ENCODE measurements at regions not wholly inside any gene's neighbourhood (a gene's known extent, or its start where the extent isn't known, plus 50 kb on each side); places are given as distances from the start of the nearest gene placed in this dataset.

DNA sequence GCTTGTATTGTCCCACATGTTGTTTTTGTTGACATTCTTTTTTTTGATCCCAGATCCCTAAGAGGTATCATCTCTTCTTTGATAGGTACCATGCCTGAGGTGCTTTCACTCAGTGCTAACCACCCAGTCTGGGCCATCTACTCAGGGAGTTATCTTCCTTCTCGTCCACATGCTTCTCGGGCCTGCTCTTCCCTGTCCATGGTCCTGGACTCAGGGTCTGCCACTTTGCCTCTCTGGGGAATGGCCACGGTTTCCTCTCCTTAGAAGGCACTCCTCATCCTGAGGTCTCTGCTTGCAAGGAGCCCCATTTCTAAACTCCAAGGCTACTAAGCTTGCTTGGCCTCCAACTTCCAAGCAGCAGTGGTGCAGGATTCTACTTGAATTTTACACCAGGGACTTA, 227.0 kb upstream of the NCAM1 start:
- DNase-seq (peak in 1 of 2 donors; percentile 10), ATAC-seq (no peak)
- intact Hi-C loops (cut with DNase I, micrococcal nuclease) = no loop called here

DNA sequence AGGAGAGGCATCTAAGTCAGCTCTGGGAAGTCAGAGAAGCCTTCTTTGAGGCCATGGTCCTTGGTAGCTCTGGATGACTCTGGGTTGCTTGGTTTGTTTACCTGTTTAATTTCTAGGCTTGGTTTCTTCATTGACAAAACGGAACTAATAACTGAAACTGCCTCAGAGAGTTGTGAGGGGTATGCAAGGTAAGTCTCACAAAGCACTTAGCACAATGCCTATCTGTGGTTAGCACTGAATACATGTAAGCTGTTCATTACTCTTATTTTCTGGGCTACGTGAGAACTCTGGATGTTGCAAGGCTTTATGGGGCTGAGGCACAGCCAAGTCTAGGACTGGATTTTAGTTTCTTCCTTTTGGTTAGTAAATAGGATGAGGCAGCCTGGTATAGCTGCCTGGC, 225.8 kb upstream of the NCAM1 start:
- intact Hi-C loops (cut with DNase I, micrococcal nuclease) = no loop called here
- ATAC-seq (no peak), DNase-seq (no peak)

DNA sequence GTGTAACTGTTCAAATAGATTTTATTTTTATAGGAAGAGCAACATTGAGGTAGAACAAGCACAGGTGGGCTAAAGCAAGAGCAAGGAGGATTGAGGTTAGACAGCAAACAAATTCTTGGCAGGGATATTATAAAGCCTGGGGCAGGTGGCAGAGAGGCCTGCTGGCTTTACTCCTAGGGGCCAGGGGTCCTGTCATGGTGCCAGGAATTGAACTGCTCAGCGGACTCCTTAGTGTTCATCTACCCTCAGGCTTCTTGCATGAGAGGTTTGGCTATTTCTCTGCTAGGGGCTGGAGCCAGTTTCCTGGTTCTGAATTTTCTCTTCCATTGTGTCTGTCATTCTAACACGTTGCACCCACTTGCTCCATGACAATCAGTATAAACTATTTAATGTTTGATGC, 217.2 kb upstream of the NCAM1 start:
- intact Hi-C loops (cut with DNase I, micrococcal nuclease) = no loop called here
- no peak for ATAC-seq
- DNase-seq = no peak

DNA sequence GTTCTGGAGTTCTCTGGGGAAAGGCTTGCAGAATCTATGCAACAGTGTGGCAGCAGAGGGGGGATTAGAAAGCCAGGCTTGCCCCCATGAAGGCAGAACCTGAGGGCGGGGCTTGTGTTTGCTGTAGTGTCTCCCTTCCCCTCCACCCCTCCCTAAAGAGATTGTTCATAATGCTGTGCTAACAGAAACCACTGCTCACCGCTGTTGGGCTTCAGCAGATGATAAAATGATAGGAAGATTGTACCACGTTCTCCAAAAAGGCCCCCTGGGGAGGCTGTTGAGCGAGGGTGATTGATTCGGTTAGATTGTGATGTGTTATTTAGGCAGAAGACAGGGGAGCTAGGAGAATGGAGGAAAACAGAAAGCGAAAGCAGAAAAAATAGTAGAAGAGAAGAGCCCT, 215.2 kb upstream of the NCAM1 start:
- DNase-seq (no peak), ATAC-seq (no peak)
- intact Hi-C loops (cut with DNase I, micrococcal nuclease) = no loop called here

DNA sequence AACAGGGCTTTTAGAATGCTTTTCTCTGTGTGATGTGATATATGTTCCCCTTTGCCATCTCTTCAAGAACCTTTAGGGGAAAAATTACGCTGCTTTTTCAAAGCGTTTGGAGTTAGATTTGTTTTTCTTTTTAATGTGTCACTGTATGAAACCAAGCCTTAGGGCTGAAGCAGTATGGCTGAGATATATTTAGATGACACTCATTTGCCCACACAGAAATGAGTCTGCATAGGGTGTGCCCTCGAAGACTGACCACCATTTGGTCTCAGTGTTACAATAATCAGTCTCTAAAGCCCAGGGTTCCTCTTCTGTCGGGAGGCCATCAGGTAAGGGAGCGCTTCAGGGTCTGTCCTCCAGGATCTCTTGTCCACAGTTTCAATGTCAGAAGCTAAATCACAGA, 213.0 kb upstream of the NCAM1 start:
- intact Hi-C loops (cut with DNase I, micrococcal nuclease) = no loop called here
- ATAC-seq = no peak
- DNase-seq = no peak

DNA sequence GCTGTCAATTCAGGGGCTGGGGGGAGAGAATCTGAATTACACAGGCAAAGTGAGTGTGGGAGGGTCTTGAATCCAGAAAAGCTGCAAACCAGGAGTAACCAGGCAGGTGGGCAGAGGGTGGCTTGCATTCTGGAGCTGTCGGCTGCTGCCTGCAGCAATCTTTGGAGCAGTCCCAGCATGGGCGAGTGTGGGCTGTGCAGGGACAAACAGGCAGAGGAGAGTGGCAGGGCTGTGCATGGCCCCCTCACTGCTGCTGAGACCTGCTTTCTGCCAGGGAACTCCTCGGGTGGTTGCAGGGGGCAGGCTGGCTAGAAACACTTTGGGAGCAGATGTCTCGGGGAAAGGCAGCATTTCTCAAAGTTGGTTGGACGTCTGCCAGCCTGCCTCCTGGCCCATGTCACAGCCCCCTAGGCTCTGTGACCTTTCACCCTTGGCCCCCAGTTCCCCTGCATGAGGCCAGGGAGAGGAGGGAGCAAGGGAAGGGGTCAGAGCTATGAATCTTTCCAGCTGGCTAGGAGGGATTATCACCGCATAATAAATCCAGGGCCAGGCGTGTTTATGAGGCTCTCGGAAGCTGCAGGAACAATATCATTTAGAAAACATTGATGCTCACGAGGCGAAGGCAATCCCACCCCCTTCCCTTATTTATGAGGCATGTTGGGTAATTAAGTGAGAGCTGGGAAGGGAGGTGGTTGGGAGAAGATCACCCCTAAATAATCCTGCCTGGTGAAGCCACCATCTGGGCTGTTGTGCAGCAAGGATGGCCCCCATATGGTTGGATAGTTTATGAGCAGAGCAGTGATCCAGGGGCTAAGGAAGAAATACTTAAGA, 212.3 kb upstream of the NCAM1 start:
- intact Hi-C loops (cut with DNase I, micrococcal nuclease) = no loop called here
- ATAC-seq = no peak
- no peak for DNase-seq

DNA sequence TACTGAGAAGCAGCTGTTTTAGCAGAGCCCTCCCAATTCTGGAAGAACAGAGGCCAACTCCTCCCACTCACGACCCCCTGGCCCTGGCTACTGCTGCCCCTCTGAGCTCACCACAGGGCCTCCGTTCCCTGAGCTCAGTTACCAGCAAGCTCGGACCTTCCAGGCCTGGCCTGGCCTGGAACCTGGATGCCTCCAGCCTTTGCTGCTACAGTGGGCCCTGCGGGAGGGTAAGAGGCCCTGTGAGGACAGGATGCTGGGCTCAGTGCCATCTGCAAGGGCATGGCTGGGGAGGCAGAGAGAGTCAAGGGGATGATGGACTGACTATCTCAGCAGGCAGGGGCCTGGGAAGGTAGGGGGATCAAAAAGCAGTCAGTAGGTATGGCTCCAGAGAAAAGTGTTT, 209.9 kb upstream of the NCAM1 start:
- DNase-seq (no peak), ATAC-seq (no peak)
- intact Hi-C loops (cut with DNase I, micrococcal nuclease) = no loop called here

DNA sequence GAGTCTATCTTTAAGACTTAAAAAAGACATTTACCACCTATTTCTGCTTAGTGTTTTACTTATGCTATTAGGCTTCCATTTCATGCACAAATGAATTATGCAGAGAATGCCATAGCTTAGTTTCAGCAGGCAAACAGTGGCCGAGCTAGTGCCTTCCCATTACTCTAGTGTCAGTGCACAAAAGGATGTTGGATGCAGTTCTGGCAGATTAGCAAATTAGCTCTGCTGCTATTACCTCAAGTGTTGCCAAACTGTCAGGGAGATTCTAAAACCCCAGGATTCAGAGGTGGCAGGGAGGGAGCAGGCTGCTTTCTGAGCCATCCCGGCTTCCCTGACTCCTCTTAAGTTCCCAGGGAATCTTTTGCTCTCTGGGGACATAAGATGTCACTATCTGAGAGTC, 209.4 kb upstream of the NCAM1 start:
- DNase-seq (no peak), ATAC-seq (no peak)
- intact Hi-C loops (cut with DNase I, micrococcal nuclease) = no loop called here

DNA sequence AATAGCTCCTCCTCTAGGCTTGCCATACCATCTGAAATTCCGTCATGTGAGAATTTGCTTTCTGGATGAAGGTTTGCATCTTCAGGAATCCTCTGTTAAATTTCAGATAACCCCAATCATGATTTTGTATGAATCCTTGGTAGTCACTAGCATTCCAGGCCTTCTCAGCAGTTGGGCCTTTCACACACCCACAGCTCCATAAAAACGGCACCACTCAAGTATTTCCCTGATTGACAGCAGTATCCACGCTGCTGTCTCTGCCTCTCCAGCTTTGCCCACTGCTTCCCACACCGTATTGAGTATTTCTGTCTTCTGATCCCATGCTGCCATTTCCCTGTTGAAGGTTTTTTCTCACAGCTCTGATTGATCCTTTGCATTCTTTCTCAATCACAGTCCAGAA, 208.7 kb upstream of the NCAM1 start:
- no peak for ATAC-seq
- intact Hi-C loops (cut with DNase I, micrococcal nuclease) = no loop called here

DNA sequence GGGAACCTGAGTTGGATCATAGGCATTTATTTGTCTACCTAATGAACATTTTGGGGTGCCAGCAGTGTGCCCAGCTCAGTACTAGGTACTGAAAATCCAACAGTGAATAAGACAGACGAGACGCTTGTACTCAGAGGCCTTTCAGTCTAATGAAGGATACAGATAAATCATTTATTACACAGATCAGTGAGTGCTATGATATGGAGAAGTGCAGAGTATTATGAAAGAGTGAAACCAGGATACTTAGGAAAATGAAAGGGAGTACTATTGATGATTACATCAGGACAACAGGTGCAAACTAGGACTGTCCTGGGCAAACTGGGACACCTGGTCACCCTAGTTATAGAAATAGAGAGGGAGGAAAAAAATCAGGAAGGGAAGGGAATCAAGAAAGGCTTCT, 207.5 kb upstream of the NCAM1 start:
- no peak for DNase-seq
- ATAC-seq = no peak
- intact Hi-C loops (cut with DNase I, micrococcal nuclease) = no loop called here

More for the DNA sequence above, 208.7 kb upstream of the NCAM1 start:
- DNase-seq = no peak

DNA sequence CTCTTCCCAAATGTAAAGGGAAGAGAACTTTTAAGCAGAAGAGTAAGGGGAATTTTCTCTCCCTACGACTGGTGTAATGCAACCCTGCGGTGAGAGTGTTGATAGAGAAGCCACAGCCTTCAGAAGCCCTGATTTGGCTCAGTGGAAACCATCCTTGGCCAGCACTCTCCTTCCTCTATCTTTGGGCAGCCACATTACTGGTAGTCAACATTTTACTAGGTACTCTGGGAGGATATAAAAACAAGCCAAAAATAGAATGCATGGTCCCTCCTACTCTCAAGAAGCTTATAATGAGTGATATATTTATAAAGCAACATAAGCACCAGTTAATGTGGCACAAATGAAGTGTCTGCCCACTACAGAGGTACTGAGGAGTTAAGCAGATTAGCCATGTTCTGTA, 201.8 kb upstream of the NCAM1 start:
- no peak for DNase-seq
- ATAC-seq = no peak
- intact Hi-C loops (cut with DNase I, micrococcal nuclease) = no loop called here

DNA sequence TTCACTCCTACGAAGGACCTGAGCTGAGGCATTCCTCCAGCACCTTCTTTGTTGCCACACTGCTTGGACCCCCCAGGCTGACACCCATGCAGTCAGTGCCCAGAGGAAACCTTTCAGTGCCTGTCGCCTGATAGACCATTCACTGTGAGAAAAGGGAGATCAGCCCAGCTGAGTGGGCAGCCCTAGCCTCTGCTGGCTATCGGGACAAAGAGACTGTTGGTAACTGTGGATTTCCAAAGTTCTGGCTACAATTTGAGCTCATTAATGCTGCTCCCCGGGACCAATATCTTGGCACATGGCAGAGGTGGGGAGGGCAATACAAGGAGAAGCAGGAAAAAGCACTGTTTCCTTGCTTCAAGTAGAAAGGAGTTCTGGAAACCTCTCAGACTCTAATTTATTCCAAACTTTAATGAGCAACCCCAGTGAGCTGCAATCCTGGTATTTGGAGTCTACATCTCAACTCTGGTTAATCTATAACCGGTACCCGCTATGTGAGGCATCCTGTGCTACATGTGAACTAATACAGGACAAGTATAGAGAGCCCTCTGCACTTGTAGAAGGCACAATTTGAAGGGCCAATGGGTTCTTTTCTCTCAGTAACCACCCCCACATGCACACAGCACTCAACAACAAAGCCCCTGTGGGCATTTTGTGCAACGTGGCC, 200.7 kb upstream of the NCAM1 start:
- intact Hi-C loops (cut with DNase I, micrococcal nuclease) = no loop called here
- ATAC-seq (no peak), DNase-seq (no peak)

DNA sequence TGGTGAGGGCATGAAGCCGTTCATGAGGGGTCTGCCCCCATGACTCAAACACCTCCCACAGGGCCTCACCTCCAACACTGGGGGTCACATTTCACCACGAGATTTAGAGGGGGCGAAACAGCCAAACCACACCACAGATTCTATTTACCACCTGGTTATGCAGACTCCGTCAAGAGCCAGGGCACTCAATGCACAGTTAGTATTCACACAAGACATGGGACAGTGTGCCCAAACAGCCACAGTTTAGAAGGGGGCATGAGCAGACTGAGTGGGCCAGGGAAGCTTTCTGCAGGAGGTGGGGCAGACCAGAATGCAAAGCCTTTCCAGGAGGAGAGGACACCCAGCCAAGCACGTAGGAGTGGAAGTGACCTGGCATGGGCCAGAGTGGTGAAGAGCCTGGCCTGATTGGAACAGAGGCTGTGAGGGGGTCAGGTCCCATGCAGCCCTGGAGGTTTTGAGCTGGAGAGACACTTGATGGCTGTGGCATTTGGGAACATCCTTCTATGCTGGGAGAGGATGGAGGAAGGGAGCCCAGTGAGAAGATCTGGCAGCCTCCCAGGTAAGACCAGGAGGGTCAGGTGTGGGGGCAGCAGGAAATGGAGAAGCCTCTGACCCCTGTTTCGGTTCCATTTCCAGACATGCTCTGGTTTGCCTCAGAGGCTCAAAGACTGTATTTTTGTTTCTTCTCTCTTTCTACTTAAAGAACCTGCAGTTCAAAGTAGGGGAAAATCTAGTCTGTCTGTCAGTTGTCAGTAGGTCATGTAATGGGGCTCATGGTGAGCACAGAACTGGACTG, 199.1 kb upstream of the NCAM1 start:
- DNase-seq (no peak), ATAC-seq (no peak)
- intact Hi-C loops (cut with DNase I, micrococcal nuclease) = no loop called here

DNA sequence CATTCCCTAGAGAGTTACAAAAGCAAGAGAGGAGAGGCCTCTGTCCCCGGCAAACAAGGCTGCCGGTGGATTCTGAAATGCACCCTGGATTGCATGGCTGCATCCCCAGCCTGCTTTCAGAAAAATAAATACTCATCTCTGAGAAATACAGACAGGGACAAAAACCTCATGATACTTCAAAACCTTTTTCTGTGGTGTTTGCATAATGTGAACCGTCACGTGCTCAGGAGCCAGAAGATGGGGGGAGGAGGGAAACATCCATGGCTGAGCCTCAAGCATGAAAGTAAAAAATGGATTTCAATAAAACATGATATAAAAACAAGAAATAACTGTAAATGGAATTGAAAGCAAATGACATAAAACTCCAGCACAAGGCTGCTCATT, 198.5 kb upstream of the NCAM1 start:
- DNase-seq (no peak), ATAC-seq (no peak)
- intact Hi-C loops (cut with DNase I, micrococcal nuclease) = no loop called here

DNA sequence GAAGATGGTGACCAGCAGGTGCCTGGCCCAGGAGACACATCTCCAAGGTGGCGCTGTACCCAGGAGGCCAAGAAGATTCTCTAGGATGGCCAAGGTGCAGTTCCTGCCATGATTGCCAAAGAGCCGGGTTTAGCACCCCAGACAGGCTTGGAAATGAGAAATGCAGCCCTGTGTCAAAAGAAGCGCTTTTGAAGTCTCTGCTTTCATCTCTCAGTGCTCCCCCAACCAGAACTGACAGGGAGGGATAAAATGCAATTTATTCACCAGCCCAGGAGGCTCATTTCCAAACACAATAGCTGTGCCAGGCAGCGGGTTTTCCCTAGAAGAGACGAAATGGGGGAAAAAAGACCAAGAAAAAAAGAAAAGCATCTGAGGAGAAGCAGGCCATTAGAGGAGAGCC, 195.9 kb upstream of the NCAM1 start:
- intact Hi-C loops (cut with DNase I, micrococcal nuclease) = no loop called here
- no peak for ATAC-seq
- DNase-seq = no peak

DNA sequence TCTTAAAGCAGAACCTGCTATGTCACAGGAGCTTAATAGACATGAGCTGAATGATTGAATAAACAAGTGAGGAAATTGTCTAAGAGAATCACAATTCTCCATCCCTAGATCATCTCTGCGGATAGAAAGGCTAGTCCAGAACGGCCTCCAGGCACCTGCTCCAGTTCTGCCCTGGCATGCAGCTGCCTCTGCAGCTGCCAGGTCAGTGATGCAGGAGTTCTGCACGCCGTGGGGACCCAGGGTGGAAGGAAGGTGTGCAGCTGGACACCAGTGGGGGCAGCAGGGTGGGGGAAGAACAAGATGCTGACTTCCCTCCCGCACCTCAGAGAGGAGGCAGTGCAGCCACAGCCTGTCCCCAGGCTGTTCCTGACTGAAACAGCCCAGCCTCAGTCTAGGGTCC, 192.1 kb upstream of the NCAM1 start:
- intact Hi-C loops (cut with DNase I, micrococcal nuclease) = no loop called here

DNA sequence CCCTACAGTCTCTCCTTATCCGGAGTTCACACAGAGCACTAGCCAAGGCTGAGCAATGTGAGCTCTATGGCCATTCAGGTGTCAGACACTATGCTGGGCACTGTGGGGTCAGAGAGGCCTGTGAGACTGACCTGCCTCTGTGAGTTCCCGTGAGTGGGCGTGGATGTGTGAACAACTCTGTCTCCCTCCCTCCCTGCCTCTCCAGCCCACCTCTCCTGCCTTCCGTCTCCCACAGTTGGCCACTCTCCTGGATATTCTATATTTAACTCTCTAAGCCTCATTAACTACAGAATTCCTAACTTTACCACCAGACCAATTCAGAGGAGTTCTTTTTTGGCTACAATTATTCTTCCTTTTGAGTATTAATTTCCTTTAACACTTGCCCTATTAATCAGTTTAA, 191.6 kb upstream of the NCAM1 start:
- ATAC-seq (no peak), DNase-seq (no peak)
- intact Hi-C loops (cut with DNase I, micrococcal nuclease) = no loop called here

More for the DNA sequence above, 192.1 kb upstream of the NCAM1 start:
- no peak for DNase-seq
- ATAC-seq = no peak

DNA sequence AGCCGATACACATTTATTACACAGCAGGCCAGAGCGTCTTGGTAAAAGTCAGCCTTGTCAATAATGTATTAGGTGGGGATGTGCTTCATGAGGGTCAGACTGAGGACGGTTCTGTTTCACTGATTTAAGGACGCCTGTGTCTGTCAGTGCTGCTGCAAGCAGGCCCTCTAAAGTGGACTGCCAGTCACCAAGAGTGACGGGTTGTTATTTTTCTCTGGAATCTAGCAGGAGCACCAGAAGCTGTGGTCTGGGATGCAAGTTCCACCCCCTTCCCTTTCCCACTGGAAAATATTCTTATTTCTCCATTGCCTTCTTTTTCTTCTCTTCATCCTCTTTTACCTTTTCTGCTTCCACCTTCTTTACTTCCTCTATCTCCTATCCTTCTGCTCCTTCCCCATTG, 191.2 kb upstream of the NCAM1 start:
- DNase-seq = no peak
- intact Hi-C loops (cut with DNase I, micrococcal nuclease) = no loop called here
- ATAC-seq = no peak

DNA sequence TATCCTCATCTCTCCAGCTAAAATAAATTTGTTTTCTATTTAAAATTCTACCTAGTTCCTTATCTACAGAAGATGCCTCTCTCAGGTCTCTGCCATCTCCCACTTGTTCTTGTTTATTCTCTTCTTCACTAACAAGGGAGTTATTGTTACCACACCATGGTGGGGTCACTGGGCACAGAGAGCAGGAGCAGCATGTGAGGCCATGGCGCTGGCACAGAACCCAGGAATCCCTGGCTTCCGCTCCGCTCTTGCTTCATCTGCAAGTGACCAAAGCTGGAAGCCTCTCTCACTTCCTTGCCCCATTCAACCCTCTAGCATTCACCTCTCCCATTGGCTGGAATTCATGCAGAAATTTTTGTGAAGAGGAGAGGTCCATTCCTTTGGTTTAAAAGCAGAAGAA, 190.7 kb upstream of the NCAM1 start:
- DNase-seq = no peak
- ATAC-seq = no peak
- intact Hi-C loops (cut with DNase I, micrococcal nuclease) = no loop called here

DNA sequence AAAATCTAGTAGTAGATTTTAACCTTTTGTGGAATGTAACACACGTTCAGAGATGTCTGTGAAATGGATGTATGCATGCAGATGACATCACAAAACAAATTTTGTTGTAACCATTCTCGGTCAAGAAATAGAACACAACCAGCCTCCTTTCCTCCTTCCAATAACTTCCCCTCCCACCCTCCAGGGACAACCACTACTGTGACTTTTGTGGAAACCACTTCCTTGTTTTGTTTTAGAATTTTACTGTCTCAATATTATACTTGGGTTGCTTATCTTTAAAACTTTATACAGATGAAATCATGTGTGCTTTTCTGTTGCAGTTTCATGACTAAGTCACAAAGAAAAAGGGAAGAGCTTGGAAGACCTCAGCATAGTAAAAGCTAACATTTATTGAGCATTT, 189.4 kb upstream of the NCAM1 start:
- intact Hi-C loops (cut with DNase I, micrococcal nuclease) = no loop called here
- no peak for ATAC-seq
- DNase-seq = no peak
